ENCODE measurements at regions not wholly inside any gene's neighbourhood (a gene's known extent, or its start where the extent isn't known, plus 50 kb on each side); places are given as distances from the start of the nearest gene placed in this dataset.

DNA sequence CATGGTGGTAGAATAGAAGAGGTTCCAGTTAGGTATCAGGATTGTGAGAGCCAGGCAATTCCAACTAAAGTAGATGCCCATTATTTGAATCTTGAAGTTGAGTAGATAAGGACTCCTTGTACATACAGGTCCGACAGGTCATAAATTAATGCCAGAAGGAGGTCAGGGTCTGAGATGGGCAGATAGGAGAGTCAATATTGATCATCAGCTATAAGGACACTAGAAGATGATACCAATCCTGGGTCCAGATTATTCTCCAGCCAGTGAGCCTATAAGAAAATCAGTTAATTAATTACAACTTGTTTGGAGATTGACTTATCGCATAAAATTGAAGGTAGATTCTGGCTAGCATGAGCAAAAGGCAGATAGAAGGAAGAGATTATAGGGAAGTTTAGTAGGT is 378.4 kb upstream of the NAALADL2 start:
- TF ChIP-seq YY1 (IDR thresholded peaks at IDR 0.05; ENCODE audit: insufficient read depth, insufficient read length) = no peak
- no peak for TF ChIP-seq ZNF274 (IDR thresholded peaks at IDR 0.05; ENCODE audit: low read depth, low read length)

Measured in NT2/D1 (cell line).